UCSD-AML1 (cell line): ENCODE measurements at regions not wholly inside any gene's neighbourhood (a gene's known extent, or its start where the extent isn't known, plus 50 kb on each side); places are given as distances from the start of the nearest gene placed in this dataset.

Source experiments
- DNase-seq: peaks from one replicate; lab custom pipeline; 2025; ENCODE audit not compliant: unreplicated experiment; lab: John Stamatoyannopoulos, UW

DNA sequence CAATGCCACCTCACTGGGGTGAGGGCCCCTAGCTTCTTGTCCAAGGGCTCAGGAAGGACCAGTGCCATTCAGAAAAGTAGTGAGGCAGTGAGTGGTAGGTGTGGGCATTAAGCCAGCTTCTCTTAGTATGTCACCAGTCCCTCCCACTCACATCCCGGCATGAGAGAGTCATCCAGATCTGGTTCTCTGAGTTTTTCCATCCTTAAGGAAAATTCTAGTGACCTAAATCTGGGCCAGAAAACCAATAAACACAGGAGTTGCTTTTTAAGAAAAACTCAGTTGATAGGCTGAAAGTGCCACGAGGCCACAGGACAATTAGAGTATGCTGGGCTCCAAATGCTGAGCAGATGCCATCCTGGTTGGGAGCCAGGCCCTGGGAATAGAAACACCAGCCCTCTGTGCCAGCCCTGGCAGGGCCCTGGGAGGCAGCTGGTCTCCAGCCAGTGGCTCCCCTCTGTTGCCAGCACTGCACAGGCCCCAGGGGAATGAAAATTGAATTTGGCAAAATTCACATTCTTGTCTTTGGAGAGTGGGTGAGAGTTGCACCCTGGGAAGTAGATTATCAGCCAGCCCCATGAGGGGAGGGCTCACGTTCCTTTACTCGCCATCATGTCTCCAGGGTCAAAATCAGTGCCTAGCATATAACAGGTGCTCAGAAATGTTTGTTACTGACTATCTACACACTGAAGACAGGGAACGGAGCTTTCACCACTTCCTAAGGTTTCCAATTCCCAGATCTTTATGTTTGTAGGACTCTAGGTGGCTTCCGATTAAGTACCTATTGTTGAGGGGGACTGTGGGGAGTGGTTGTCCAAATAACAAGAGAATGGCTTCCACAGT lies 52.8 kb downstream of the FAM43A start:
- DNase-seq = no peak

DNA sequence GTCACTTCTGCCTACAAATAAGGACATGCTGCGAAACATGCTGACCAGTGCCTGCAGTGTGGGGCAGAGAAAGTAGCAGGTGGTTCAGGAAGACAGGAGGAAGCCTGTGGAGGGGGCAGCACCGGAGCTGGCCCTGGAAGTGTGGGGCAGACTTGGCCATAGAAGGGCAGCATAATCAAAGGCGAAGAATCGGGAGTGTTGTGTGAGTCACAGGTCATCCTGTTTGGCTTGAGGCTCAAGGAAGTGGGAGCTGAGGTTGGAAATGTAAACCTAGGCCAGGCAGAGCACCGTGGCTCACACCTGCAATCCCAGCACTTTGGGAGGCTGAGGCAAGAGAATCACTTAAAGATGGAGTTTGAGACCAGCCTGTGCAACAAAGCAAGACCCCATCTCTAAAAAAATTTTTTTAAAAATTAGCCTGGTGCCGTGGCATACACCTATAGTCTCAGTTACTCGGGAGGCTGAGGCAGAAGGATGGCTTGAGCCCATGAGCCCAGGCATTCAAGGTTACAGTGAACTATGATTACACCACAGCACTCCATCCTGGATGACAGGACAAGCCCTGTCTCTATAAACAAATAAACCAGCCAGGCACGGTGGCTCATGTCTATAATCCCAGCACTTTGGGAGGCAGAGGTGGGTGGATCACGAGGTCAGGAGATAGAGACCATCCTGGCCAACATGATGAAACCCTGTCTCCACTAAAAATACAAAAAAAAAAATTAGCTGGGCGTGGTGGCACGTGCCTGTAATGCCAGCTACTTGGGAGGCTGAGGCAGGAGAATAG lies 54.0 kb downstream of the FAM43A start:
- DNase-seq = no peak

DNA sequence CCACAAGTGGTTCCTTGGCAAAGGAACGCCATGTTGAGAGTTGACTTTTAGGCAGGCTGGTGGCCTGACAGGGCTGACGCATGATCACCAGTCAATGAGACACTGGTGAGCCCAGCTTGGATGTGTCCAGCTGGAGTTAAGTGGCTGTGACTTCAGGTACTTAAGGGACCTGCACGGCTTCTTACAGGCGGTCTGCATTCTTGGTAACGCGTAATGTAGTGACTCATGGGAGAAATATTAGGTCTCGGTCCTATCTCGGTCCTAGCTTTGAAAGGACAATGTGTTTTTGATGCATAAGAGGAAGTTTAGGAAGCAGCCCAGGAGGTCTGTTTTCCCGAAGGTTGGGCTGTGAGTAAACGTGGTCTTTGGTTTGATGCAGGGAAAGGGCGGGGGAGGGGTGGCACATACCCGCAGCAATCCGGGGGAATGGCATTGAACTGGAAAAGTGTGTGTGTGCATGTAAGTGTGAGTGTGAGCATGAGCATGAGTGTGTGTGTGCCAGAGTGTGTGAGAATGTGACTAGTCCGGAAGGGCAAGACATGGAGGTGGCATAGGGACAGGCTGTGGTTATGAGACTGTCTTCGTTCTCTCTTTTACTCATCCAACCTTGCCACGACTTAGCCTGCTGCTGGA lies 55.3 kb downstream of the FAM43A start:
- DNase-seq = no peak

DNA sequence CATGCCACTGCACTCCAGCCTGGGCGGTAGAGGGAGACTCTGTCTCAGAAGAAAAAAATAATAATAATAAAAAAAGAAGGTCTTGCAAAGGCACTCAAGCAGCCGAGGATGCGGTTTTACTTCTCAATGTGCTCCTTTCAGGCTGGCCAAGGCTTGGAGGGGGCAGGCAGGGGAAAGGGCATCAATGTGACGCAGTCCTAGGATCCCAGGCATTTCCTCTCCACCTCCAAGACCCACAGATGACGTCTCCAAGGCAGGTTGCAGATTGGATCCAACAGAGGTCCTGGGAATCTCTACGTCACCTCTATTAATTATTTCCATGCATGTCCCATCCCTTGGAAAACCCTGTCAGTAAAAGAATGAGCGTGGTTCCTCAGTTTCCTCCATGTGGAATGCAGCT lies 56.2 kb downstream of the FAM43A start:
- DNase-seq = no peak

DNA sequence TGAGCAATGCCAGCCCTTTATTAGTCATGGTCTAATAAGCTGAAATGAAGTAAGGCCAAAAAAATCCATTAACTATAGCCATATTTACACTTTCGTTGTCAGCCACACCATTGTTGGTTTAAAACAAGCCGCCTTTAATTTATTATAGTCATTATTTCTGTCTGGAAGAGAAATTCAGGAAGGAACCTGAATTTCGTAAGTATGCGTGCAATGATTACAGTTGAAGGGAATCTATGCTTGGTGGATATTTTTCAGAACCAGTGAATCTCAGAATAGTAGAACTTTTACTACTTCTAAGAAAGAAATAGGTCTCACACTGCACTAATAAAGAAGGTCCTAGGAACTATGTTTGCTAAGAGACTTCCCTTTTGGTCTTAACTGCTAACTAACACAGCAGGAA lies 59.1 kb downstream of the FAM43A start:
- DNase-seq = no peak

DNA sequence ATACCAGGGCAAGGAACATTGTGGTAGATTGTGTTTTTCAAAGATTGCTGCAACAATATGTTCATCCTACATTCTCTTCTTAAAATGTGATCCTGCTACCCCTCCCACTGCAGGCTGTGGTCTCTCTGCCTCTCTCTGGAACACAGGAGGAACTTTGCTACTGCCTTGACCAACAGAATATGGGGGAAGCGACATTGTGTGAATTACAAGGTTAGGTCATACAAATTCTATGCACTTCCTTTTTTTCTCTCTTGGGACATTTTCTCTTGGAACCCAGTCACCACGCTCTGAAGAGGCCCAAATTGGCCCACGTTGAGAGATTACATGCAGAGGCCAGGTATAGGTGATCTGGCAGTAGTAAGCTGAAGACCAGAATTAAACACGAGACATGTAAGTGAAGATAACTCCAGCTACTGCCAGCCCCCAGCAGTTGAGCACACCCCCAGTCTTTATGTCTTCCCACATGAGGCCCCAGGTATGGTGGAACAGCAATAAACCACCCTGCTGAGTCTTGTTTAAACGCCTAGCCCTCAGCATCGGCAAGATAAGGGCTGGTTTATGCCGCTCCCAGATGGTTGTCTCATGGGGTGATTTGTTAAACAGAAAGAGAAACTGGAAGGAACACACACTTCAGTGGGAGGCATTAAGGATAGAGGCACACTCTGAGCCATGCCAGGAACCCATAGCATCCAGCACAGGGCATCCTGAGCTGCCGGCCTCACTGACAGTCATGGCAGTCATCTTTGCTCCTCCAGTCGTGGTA lies 59.9 kb downstream of the FAM43A start:
- DNase-seq = no peak

DNA sequence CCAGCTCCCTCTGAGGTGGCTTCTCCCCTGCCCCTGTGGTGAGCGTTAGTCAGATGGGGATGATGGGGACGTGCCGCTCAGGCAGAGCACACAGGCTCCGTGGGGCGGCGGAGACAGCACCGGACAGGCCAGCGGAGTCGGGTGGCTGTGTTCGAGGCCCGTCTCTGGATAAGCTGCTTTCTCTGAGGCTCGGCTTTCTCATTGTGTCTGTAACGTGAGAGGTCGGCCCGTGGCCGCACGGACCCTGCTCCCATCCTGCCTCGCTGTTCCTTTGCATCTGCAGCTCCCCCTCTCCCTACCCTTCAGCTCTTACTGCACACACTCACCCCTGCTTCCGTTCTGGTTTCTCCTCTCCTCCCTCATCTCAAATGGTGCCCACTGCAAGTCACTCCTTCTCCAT lies 62.5 kb downstream of the FAM43A start:
- DNase-seq = no peak

DNA sequence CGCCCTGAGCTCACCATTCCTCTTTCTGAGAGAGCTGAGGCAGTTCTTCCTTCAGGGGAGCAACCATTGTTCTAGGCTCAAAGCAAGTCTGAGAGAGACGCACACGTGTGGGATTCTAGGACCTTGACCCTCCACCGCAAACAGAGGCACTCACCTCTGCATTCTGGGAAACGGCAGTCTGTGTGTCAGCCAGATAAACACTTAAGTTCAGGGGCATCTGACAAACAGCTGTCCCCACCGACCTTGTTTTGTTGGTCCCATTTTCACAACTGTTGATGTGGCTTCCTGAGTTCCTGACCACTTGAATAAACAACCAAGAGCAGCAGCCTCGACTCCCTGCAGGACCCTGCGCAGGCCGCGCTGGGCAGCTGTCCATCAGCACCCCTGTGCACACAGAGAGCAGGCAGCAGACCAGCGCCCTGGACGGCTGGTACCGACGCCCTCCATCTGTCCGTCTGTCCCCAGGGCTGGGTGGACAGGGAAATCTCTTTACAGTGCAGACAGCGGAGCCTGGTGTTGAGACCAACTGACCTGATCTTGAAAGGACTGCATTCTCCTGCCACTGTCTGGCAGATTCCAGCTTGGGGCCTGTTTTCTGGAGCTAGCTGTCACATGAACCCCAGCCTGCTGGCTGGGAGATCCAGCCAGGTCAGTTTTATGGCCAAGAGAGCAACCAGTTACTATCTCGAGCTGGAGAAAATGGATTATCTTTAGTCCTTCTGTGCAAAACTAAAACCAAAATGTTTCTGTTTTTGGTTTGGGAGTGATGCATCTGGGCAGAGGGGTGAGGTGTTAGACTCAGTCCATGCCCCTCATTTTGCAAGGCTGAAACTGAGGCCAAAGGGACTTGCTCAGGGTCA lies 64.2 kb downstream of the FAM43A start:
- DNase-seq = no peak

DNA sequence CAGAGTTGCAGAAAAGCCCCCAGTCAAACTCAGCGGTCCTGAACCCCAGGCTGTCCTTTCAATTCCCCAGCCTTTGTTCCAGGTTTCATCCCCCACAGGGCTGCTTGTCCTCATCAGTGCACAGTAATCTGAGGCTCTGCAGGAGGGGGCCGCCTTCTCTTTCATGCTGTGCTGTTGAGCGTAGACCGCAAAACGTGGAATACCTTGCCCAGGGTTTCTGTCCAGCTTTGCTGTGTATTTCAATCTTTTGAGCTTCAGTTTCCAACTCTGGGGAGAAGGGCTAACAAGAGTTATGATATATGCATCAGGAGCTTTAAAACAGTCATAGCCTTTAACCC lies 64.8 kb downstream of the FAM43A start:
- no peak for DNase-seq

DNA sequence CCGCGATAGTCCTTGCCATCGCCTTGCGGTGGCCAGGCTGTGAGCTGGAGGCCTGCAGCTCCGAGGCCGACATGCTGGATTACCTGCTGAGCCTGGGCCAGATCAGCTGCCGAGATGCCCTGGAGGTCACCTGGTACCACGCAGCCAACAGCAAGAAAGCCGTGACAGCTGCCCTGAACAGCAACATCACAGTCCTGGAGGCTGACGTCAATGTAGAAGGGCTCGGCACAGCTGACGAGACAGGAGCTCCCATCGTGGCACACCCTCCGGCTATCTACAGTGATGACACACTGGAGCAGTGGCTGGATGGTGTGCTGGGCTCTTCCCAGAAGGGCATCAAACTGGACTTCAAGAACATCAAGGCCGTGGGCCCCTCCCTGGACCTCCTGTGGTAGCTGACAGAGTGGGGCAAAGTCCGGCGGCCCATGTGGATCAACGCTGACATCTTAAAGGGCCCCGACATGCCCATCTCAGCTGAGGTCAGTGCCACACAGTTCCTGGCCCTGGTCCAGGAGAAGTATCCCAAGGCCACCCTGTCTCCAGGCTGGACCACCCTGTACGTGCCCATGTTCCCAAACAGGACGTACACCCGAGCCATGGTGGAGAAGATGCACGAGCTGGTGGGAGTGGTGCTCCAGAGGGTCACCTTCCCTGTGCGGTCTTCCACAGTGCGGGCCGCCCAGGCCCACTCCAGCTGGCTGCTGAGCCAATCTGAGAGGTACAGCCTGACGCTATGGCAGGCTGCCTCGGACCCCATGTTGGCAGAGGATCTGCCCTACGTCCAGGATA lies 70.2 kb downstream of the FAM43A start:
- DNase-seq = no peak

DNA sequence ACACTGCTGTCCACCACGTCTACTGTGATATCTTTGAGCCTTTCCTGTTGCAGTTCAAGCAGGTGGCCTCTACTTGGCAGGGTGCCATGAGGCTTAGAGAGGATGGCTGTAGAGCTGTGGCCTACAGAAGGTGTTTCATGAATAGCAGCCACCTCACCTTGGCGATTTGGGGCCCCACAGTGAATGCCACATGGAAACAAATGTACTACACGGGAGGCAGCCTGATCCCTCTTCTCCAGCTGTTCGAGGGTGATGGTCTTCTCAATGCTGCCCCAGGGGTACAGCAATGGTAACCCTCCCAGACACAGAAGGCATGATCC lies 70.7 kb downstream of the FAM43A start:
- DNase-seq = no peak

DNA sequence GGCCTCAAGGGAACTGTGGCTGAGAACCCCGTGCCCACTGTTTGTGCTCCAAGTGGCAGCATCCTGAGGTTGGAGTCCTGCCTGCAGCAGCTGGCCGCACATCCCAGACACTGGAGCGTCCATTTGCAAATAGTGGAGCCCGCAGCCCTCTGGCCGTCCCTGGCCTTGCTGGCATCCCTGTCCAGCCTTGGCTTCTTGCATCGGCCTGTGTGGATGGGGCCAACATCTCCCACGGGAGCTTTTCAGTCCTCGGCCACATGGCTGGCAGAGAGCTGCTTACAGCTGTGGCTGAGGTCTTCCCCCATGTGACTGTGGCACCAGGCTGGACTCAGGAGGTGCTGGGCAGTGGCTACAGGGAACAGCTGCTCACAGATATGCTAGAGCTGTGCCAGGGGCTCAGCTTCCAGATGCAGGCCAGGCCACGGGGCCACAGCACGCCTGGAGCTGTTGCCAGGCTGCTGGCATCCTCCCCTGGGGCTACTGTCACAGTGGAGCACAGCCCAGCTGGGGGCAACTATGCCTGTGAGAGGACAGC lies 71.2 kb downstream of the FAM43A start:
- no peak for DNase-seq

DNA sequence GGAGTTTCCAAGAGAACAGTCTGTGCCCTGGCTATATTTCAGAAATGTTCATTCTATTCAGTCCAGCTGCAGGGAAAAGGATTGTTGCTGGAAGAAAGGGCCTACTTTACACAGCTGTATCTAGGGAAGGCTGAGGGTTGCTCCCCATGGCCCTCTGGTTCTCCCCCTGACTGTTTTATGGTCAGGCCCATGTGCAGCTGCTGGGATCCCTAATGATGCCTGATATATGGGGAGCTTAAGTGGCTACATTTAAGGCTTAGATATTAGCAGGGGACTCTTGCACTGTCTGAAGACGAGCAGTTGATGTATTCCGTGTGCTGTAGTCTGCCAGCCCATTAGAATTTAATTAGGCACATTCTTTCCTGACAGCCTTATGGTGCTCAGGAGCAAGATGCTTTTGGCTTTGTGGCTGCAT lies 72.0 kb downstream of the FAM43A start:
- no peak for DNase-seq

DNA sequence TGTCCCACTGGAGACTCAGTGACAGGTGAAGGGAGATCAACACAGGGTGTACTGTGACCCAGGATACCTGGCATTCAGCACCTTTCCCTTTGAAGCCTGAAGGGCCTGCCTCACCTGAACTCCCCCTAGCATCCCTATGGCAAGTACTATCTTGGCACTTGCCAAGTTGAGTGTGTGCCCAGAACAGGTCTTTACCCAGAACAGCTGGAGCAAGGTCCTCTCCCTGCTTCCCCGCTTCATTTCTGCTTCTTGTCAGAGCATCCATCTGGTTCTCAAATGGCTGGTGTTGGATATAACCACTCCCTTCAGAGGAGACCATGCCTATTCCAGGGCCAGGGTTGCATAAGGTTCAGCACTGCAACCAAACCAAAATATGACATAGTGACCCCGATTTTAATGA lies 73.0 kb downstream of the FAM43A start:
- no peak for DNase-seq

DNA sequence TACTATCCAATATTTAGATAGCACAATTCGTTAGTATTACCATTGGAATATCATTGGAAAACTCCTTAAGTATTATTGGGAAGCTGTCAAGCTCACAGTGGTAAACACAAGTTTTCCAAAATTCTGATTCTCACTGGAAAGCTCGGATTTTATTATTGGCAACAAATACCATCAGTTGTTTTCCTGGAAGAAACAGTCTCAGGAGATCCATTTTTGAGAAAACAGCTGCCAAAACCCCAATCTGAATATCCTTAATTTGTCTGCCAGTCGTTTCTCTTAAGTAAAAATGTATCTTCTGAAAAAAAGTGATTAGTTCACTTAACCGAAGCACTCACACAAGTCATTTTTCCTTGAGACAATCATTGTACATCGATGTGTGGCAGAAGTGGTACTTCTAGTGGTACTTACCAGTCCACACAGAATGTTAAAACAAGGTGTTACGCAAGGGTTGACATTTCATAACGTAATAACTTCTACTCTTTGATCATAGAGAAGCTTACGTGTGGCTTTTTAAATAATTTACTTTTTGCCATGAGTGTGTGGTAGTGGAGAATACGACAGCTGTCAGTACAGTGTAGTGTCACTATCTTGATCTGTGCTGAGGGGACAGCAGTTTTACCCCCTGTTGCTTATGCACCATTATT lies 74.9 kb downstream of the FAM43A start:
- DNase-seq = no peak

DNA sequence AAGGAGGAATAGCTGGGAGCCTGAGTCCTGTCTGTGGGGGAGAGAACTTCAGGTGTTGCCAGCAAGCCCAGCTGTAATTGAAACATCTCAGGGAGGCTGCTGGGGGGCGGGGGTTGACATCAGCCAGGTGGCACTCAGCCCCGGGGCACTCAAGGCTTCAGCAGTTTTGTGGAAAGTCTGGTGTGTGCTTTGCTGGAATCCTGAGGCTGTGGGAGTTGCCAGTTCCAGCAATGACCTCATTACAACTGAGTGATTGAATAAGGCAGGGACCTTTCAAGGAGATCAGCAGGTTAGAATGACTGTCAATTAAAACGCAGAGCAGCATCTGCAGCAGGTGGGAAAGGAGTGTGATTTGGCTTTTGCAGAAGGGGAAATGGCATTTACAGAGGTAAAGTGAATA lies 75.7 kb downstream of the FAM43A start:
- no peak for DNase-seq

DNA sequence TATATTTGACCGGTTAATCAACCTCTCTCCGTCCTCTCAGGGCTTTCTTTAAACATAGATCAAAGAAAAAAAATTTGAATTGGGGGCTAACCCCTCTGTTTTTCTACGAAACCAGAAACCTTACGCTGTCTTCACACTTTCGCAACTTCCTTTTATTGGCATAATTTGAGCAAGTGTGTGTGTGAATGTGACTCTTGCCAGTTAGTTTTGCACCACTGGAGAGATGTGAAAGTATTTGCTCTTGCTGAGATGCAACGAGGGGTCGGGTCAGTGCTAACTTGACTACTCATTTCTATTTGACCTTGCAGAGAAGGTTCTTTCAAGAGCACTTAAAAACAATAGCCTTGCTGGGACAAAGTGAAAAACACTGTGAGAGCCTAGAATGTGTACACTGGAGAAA lies 81.2 kb downstream of the FAM43A start:
- DNase-seq = no peak

DNA sequence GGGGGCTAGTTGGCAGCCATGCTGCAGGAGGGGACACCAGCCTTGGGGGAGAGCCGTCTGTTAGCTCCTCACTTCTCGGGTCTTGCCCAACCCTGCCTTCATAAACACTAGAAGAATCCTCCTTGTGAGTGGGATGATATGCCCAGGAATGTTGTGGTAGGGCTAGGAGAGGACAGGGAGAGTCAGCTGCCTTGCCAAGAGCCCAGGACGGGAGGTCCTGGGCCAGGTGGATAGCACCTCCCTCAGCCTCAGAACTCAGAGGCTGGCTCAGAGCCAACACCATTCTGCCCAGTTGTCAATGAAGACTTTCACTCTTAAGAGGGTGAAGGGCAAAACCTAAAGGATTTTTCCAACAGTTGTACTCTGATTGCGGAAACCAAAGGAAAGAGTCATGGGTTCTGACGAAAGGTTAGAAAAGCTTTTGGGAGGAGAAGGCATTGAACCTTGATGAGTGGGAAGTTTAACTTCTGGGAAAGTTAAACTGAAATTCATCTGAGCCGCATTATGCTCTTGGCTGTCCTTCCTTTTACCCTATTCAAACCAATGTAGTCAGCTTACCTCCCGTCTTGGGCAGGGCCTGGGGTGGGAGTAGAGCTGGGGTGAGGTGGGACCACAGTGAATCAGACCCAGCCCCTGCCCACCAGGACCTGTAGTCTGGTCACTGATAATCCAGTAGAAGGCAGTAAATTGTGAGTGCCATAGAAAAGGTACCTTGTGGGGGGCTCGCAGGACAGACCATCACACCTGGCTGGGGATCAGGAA lies 81.9 kb downstream of the FAM43A start:
- DNase-seq = no peak
